Osteocyte (in vitro differentiated cells): ENCODE measurements at regions not wholly inside any gene's neighbourhood (a gene's known extent, or its start where the extent isn't known, plus 50 kb on each side); places are given as distances from the start of the nearest gene placed in this dataset.

Experiments used
- DNase-seq: peaks from one replicate; pipeline ENCODE4 v3.0.0; 2021; ENCODE audit warnings: mixed read lengths; ENCODE audit not compliant: unreplicated experiment; ENCODE audit errors: extremely low spot score
- H3K27ac Mint-ChIP-seq: one replicate; pipeline ENCODE4 v1.8.0; 2021; ENCODE audit warnings: mild to moderate bottlenecking, mixed read lengths; ENCODE audit not compliant: unreplicated experiment
- H3K27me3 Mint-ChIP-seq: one replicate; pipeline ENCODE4 v1.8.0; 2021; ENCODE audit warnings: mixed read lengths; ENCODE audit not compliant: unreplicated experiment
- H3K36me3 Mint-ChIP-seq: one replicate; pipeline ENCODE4 v1.8.0; 2021; ENCODE audit warnings: mixed read lengths; ENCODE audit not compliant: unreplicated experiment
- H3K4me1 Mint-ChIP-seq: one replicate; pipeline ENCODE4 v1.8.0; 2021; ENCODE audit warnings: mixed read lengths; ENCODE audit not compliant: unreplicated experiment
- H3K4me3 Mint-ChIP-seq: one replicate; pipeline ENCODE4 v1.8.0; 2021; ENCODE audit warnings: mild to moderate bottlenecking, moderate library complexity, mixed read lengths; ENCODE audit not compliant: unreplicated experiment
- H3K9me3 Mint-ChIP-seq: one replicate; pipeline ENCODE4 v1.8.0; 2021; ENCODE audit warnings: mixed read lengths; ENCODE audit not compliant: unreplicated experiment
- TF ChIP-seq, protein P1 (sequence below): fragments of 200-600 bp; sonication (generic); IDR thresholded peaks from 2 replicates; pipeline ENCODE4 v1.5.0; 2021; ENCODE audit warnings: antibody characterized with exemption, mild to moderate bottlenecking, moderate library complexity

DNA sequence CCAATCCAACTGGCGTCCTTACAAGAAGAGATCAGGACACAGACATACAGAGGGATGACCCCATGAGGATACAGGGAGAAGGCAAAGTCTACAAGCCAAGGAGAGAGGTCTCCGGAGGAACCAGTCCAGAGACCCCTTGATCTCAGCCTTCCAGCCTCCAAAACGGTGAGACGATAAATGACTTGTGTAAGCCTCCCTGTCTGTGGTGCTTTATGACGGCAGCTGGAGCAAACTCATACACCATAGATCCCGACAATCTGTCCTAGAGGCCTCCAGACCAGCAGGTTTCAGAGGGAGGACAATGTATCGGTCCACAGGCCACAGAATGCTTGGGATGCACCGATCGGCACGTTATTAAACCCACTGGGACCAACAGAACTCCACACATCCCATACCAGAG is 383.3 kb downstream of the SHANK2 start:
- TF ChIP-seq, protein P1, sequence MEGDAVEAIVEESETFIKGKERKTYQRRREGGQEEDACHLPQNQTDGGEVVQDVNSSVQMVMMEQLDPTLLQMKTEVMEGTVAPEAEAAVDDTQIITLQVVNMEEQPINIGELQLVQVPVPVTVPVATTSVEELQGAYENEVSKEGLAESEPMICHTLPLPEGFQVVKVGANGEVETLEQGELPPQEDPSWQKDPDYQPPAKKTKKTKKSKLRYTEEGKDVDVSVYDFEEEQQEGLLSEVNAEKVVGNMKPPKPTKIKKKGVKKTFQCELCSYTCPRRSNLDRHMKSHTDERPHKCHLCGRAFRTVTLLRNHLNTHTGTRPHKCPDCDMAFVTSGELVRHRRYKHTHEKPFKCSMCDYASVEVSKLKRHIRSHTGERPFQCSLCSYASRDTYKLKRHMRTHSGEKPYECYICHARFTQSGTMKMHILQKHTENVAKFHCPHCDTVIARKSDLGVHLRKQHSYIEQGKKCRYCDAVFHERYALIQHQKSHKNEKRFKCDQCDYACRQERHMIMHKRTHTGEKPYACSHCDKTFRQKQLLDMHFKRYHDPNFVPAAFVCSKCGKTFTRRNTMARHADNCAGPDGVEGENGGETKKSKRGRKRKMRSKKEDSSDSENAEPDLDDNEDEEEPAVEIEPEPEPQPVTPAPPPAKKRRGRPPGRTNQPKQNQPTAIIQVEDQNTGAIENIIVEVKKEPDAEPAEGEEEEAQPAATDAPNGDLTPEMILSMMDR = no peak
- no peak overlapping the region for H3K4me3 Mint-ChIP-seq
- no peaks in the 10 kb centered on the region for H3K4me1 Mint-ChIP-seq
- H3K27me3 Mint-ChIP-seq = no peaks in the 10 kb centered on the region
- DNase-seq = no peak
- H3K36me3 Mint-ChIP-seq = no peaks in the 10 kb centered on the region
- H3K9me3 Mint-ChIP-seq = no peaks in the 10 kb centered on the region
- H3K27ac Mint-ChIP-seq = no peak overlapping the region

DNA sequence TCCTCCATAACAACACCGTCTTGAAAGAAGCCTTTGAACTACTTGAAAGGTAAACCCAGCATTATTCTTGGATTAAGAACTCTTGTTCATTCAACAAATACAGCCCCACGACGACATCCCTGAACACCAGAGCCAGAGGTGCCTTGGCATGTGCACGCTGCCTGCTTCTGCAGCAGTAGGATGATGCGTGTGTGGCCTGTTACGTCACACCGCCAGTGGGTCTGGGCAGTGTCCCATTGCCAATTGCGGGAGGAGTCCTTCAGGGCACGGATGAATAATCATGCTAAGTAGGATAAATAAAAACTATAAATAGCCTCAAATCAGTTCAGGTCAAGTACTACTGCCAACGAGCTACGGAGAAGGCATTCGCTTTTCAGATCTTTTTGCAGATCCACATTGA is 380.5 kb downstream of the SHANK2 start:
- H3K36me3 Mint-ChIP-seq = no peaks in the 10 kb centered on the region
- H3K27ac Mint-ChIP-seq = no peak overlapping the region
- H3K27me3 Mint-ChIP-seq = no peaks in the 10 kb centered on the region
- TF ChIP-seq, protein P1 = no peak
- H3K4me3 Mint-ChIP-seq = no peak overlapping the region
- no peaks in the 10 kb centered on the region for H3K9me3 Mint-ChIP-seq
- no peak for DNase-seq
- H3K4me1 Mint-ChIP-seq = no peaks in the 10 kb centered on the region

DNA sequence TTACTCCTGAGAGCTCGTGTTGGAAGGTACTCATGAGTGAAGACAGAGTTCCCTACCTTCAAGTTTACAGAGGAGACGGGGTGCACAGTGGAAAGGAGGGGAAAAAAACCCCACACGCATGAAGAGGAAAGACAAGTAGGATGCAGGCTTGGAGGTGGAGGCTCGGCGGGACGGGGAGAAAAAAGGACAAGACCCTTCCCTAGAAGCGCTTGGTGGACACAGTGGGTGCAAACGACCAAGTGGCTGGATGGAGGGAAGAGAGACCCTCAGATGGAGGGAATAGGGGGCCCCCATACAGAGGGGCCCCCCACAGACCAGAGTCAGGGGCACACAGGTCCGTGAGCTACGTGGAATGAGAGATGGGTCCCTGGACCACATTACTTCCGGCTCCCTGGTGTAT is 380.1 kb downstream of the SHANK2 start:
- H3K36me3 Mint-ChIP-seq = no peaks in the 10 kb centered on the region
- H3K27ac Mint-ChIP-seq = no peak overlapping the region
- H3K27me3 Mint-ChIP-seq = no peaks in the 10 kb centered on the region
- H3K4me3 Mint-ChIP-seq = no peak overlapping the region
- no peaks in the 10 kb centered on the region for H3K4me1 Mint-ChIP-seq
- TF ChIP-seq, protein P1 = no peak
- no peaks in the 10 kb centered on the region for H3K9me3 Mint-ChIP-seq
- no peak for DNase-seq

DNA sequence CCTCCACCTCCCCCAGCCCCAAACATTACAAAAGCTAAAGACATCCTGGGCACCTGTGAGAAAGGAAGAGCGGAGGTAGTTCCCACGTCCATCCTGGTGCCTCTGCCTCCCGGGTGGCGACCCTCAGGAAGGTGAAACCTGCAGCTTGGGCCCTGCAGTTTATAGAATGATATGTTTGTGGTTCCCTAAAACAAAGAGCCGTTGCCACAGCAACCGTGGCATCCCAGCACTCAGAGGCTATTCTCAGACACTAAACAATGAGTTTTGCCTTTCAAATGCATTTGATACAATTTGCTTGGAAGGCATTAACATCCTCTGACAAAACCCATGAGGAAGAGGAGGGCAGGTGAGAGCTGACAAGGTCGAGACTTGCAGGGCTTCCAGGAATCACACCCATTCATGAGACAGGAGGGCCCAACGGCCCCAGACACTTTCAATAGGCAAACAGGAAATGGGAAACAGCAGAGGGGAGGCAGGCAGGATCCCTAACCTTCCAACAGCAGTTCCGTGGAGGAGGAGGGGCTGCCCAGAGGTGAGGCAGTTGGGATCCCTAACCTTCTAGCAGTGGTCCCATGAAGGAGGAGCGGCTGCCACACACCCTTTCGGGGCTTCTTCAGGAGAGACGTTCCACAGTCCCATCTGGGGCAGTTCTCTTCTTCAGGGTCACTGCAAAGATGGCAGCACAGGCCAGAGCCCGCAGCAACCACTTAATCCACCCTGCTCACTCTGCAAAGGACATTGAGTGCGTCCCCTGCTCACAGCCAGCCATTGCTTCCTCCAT is 379.2 kb downstream of the SHANK2 start:
- Mint-ChIP-seq H3K9me3 (peaks cover 4% of the 10 kb centered on the region), H3K36me3 (no peaks in the 10 kb centered on the region), H3K4me1 (no peaks in the 10 kb centered on the region), H3K27me3 (no peaks in the 10 kb centered on the region), H3K4me3 (no peak overlapping the region), H3K27ac (no peak overlapping the region)
- no peak for DNase-seq
- TF ChIP-seq, protein P1 = no peak

DNA sequence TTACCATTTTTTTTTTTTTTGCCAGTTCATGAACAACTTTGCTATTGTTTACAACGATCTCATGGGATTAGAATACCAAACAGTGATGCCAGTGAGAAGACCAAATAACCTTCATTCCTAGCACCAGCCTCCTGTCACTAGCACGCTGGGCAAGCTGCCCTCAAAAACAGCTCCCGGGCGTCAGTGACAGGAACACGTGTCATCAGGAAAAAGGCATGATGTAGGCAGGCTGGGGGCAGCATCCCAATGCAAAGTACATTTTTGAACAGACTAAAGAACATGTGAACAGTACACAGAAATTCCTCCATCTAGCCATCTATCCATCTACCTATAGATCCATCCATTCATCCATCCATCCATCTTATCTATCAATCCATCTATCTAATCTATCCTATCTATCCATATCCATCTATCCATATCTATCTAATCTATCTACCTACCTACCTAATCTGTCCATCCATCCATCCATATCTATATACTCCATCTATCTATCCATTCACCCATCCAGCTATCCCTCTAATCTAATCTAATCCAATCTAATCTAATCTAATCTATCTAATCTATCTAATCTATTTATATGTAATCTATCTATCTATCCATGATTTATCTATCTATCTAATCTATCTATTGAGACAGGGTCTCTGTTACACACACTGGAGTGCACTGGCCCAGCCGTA is 378.5 kb downstream of the SHANK2 start:
- Mint-ChIP-seq H3K4me1 (no peaks in the 10 kb centered on the region), H3K27me3 (no peaks in the 10 kb centered on the region), H3K27ac (no peak overlapping the region), H3K9me3 (peaks cover 4% of the 10 kb centered on the region), H3K36me3 (no peaks in the 10 kb centered on the region), H3K4me3 (no peak overlapping the region)
- TF ChIP-seq, protein P1 = no peak
- DNase-seq = no peak
